Suppressor macrophage treated with lipopolysaccharide for 1 hour (primary cell): ENCODE measurements at regions not wholly inside any gene's neighbourhood (a gene's known extent, or its start where the extent isn't known, plus 50 kb on each side); places are given as distances from the start of the nearest gene placed in this dataset.

ENCODE experiments used
- DNase-seq, 3 donors: peaks; one replicate each; pipeline ENCODE4 v3.0.0-alpha.2; 2020 to 2022

- peak in 1 of 3 donors; percentile 14 for DNase-seq
Observed at GRCh38 chr10:76733441-76733936, 904.1 kb downstream of the KCNMA1 start.

- DNase-seq, result no peak
Observed at GRCh38 chr10:76732306-76732705, 905.3 kb downstream of the KCNMA1 start.

- DNase-seq, result no peak
Observed at GRCh38 chr10:76729841-76730487, 907.6 kb downstream of the KCNMA1 start.

- DNase-seq, result no peak
Observed at GRCh38 chr10:76729346-76729745, 908.3 kb downstream of the KCNMA1 start.

- no peak for DNase-seq
Observed at GRCh38 chr10:76727038-76727437, 910.6 kb downstream of the KCNMA1 start.

- DNase-seq, result no peak
Observed at GRCh38 chr10:76723844-76724243, 913.8 kb downstream of the KCNMA1 start.

GRCh38 chr10:76721891-76722505 is 915.6 kb downstream of the KCNMA1 start:
- DNase-seq, result no peak

- no peak for DNase-seq
Observed at GRCh38 chr10:76719006-76719405, 918.6 kb downstream of the KCNMA1 start.

GRCh38 chr10:76717141-76717540 is 920.5 kb downstream of the KCNMA1 start:
- DNase-seq, result peak; percentile 0 to 33 (median 20)

GRCh38 chr10:76711222-76711997 is 926.2 kb downstream of the KCNMA1 start:
- no peak for DNase-seq

GRCh38 chr10:76700241-76700640 is 937.4 kb downstream of the KCNMA1 start:
- DNase-seq, result no peak

GRCh38 chr10:76697923-76698322 is 939.7 kb downstream of the KCNMA1 start:
- DNase-seq, result no peak

- no peak for DNase-seq
Observed at GRCh38 chr10:76695069-76695468, 942.5 kb downstream of the KCNMA1 start.

GRCh38 chr10:76686201-76686600 is 951.4 kb downstream of the KCNMA1 start:
- no peak for DNase-seq

GRCh38 chr10:76684968-76685367 is 952.6 kb downstream of the KCNMA1 start:
- no peak for DNase-seq

GRCh38 chr10:76681153-76681552 is 956.5 kb downstream of the KCNMA1 start:
- no peak for DNase-seq

- DNase-seq, result no peak
Observed at GRCh38 chr10:76679030-76679429, 958.6 kb downstream of the KCNMA1 start.

GRCh38 chr10:76675951-76676587 is 961.5 kb downstream of the KCNMA1 start:
- no peak for DNase-seq

GRCh38 chr10:76675561-76675950 is 962.1 kb downstream of the KCNMA1 start:
- no peak for DNase-seq

GRCh38 chr10:76667408-76668370 is 969.9 kb downstream of the KCNMA1 start:
- DNase-seq, result no peak

- DNase-seq, result no peak
Observed at GRCh38 chr10:76666891-76667290, 970.7 kb downstream of the KCNMA1 start.

- DNase-seq, result peak in 1 of 3 donors; percentile 8
Observed at GRCh38 chr10:76665029-76665428, 972.6 kb downstream of the KCNMA1 start.
